ENCODE measurements at regions not wholly inside any gene's neighbourhood (a gene's known extent, or its start where the extent isn't known, plus 50 kb on each side); places are given as distances from the start of the nearest gene placed in this dataset.

GRCh38 chr2:15798701-15799431 lies 141.5 kb upstream of the MYCN start:
- TF ChIP-seq HMGXB4 (CRISPR knock-in tag; IDR thresholded peaks at IDR 0.05): no peak
- Mint-ChIP-seq H3K36me3 (no peaks in the 10 kb centered on the region), H3K9me3 (no peaks in the 10 kb centered on the region), H3K27me3 (ENCODE audit: low read depth) (no peaks in the 10 kb centered on the region), H3K4me3 (no peak overlapping the region), H3K4me1 (peaks cover 21% of the 10 kb centered on the region), H3K27ac (no peak overlapping the region)
- ChIA-PET POLR2A (interaction anchor here (0.6 kb wide), 1 partner anchor 297 kb away, joined by 6 read pairs; no protein-coding TSS in a partner anchor), CTCF (interaction anchor here (0.7 to 3.0 kb wide), 10 partner anchors 9 to 419 kb away, joined by 3 to 24 read pairs (median 4); partner anchors contain the start of gene MYCN)
- ATAC-seq: no peak
- no peak for DNase-seq (ENCODE audit: low spot score)

- Mint-ChIP-seq H3K27ac (no peak overlapping the region), H3K9me3 (no peaks in the 10 kb centered on the region), H3K36me3 (no peaks in the 10 kb centered on the region), H3K4me3 (no peak overlapping the region), H3K4me1 (peaks cover 21% of the 10 kb centered on the region), H3K27me3 (ENCODE audit: low read depth) (no peaks in the 10 kb centered on the region)
- ChIA-PET CTCF (interaction anchor here (0.7 to 2.1 kb wide), 3 partner anchors 9 to 419 kb away, joined by 3 to 7 read pairs (median 3); no protein-coding TSS in a partner anchor), POLR2A (no interaction called here)
- no peak for ATAC-seq
- DNase-seq (ENCODE audit: low spot score): no peak
- TF ChIP-seq CDX4 (CRISPR knock-in tag; IDR thresholded peaks at IDR 0.05; ENCODE audit: borderline replicate concordance) (no peak), TP53 (CRISPR knock-in tag; IDR thresholded peaks at IDR 0.05) (no peak), AFF4 (CRISPR knock-in tag; IDR thresholded peaks at IDR 0.05; ENCODE audit: borderline replicate concordance) (no peak), CTCF (IDR thresholded peaks at IDR 0.05) (no peak), ZNF532 (CRISPR knock-in tag; IDR thresholded peaks at IDR 0.05; ENCODE audit: borderline replicate concordance) (no peak), ZBTB21 (CRISPR knock-in tag; IDR thresholded peaks at IDR 0.05; ENCODE audit: borderline replicate concordance) (no peak), SMAD4 (CRISPR knock-in tag; IDR thresholded peaks at IDR 0.05) (no peak), USF1 (CRISPR knock-in tag; IDR thresholded peaks at IDR 0.05) (no peak), SP1 (CRISPR knock-in tag; conservative IDR thresholded peaks at IDR 0.05) (no peak), MXD4 (CRISPR knock-in tag; IDR thresholded peaks at IDR 0.05; ENCODE audit: borderline replicate concordance) (no peak), ZNF281 (CRISPR knock-in tag; IDR thresholded peaks at IDR 0.05) (no peak), IRF2 (CRISPR knock-in tag; IDR thresholded peaks at IDR 0.05; ENCODE audit: borderline replicate concordance, low read depth) (no peak), OVOL2 (CRISPR knock-in tag; IDR thresholded peaks at IDR 0.05; ENCODE audit: borderline replicate concordance) (no peak)
Observed at GRCh38 chr2:15799432-15799827, 140.9 kb upstream of the MYCN start.
